HCT116 (cell line): ENCODE measurements at regions not wholly inside any gene's neighbourhood (a gene's known extent, or its start where the extent isn't known, plus 50 kb on each side); places are given as distances from the start of the nearest gene placed in this dataset.

Source experiments
- ATAC-seq: fragments of 200-7000 bp; cut with Tn5 transposase; 2 replicates; pipeline ENCODE4 v1.9.1; 2020; ENCODE audit warnings: mild to moderate bottlenecking, moderate library complexity
- BruUV-seq: library from RNA; stranded (reverse); fragments of 400-500 nt; replicated peaks from 2 replicates; lab custom pipeline; 2021; lab: Mats Ljungman, UMichigan
- CTCF ChIA-PET: fragments of 300-600 bp; sonication (Branson Sonifier 250); formaldehyde crosslinking; loops from one replicate; lab custom pipeline; 2021; ENCODE audit warnings: antibody characterized with exemption; lab: Charles Lee
- POLR2A ChIA-PET: fragments of 300-600, 350-600 bp; sonication (Branson Sonifier 250); formaldehyde crosslinking; loops from one replicate; lab custom pipeline; 2021; ENCODE audit warnings: antibody characterized with exemption; lab: Charles Lee
- RAD21 ChIA-PET, 2 experiments: fragments of 300-600 bp; sonication (Branson Sonifier 250); formaldehyde crosslinking; loops; one replicate each; lab custom pipeline; 2023; ENCODE audit warnings: low total read pairs in 2 of 2; ENCODE audit not compliant: uncharacterized antibody in 2 of 2, unreplicated experiment in 2 of 2, low non-redundant PET in 1 of 2; lab: Charles Lee
- DNase-seq: peaks from one replicate; pipeline ENCODE4 v3.0.0-alpha.2; 2010; ENCODE audit warnings: low read depth, low spot score
- H2AFZ ChIP-seq: fragments of 200-600 bp; shearing (Covaris generic), sonication (generic); 2 replicates; pipeline ENCODE4 v1.6.1; 2017; ENCODE audit warnings: low read depth, mixed run types, mixed read lengths, antibody characterized with exemption, low read length; ENCODE audit not compliant: poor library complexity, severe bottlenecking
- H3K27ac ChIP-seq: 2 replicates; pipeline ENCODE4 v1.5.1; 2012; ENCODE audit warnings: low read depth, low read length
- H3K27me3 ChIP-seq: fragments of 200-600 bp; sonication (generic); 2 replicates; pipeline ENCODE4 v1.6.1; 2016; ENCODE audit warnings: mixed run types, low read length, mixed read lengths; ENCODE audit not compliant: insufficient read depth
- H3K36me3 ChIP-seq, 2 experiments: fragments of 200-500 bp in 1 of 2; fragments of 200-600 bp in 1 of 2; sonication (Bioruptor generic) in 1 of 2; sonication (generic) in 1 of 2; 2 replicates each; pipeline versions ENCODE4 v1.5.1 to v1.6.1; 2014 to 2016; ENCODE audit warnings: low read length in 2 of 2, inconsistent platforms in 1 of 2, mixed read lengths in 1 of 2, mixed run types in 1 of 2; ENCODE audit not compliant: insufficient read depth in 2 of 2, control insufficient read depth in 1 of 2
- H3K4me1 ChIP-seq, 2 experiments: fragments of 200-600 bp in 1 of 2; sonication (generic) in 1 of 2; 2 replicates each; pipeline versions ENCODE4 v1.5.1 to v1.6.1; 2012 to 2017; ENCODE audit warnings: low read length in 2 of 2, inconsistent platforms in 1 of 2, mild to moderate bottlenecking in 1 of 2, mixed read lengths in 1 of 2, mixed run types in 1 of 2, moderate library complexity in 1 of 2; ENCODE audit not compliant: insufficient read depth in 2 of 2, control insufficient read depth in 1 of 2
- H3K4me2 ChIP-seq: fragments of 200-600 bp; sonication (generic); 2 replicates; pipeline ENCODE4 v1.6.1; 2017; ENCODE audit warnings: mixed run types, low read length, mixed read lengths
- H3K4me3 ChIP-seq, 2 experiments: fragments of 200-600 bp in 1 of 2; sonication (generic) in 1 of 2; replicated peaks in 1 of 2; 2 replicates each; pipeline ENCODE4 v1.5.1; 2011 to 2016; ENCODE audit warnings: low read length in 2 of 2, control low read depth in 1 of 2, low read depth in 1 of 2, mild to moderate bottlenecking in 1 of 2, mixed read lengths in 1 of 2, mixed run types in 1 of 2
- H3K79me2 ChIP-seq: fragments of 200-600 bp; sonication (generic); 2 replicates; pipeline ENCODE4 v1.6.1; 2017; ENCODE audit warnings: mild to moderate bottlenecking, mixed run types, low read length, moderate library complexity, mixed read lengths; ENCODE audit not compliant: insufficient read depth
- H3K9ac ChIP-seq: fragments of 200-600 bp; sonication (generic); 2 replicates; pipeline ENCODE4 v1.6.1; 2016; ENCODE audit warnings: low read length, mixed read lengths
- H3K9me2 ChIP-seq: fragments of 200-600 bp; sonication (generic), shearing (Covaris generic); 2 replicates; pipeline ENCODE4 v1.6.1; 2017; ENCODE audit warnings: mixed run types, mild to moderate bottlenecking, moderate library complexity; ENCODE audit not compliant: insufficient read depth
- H3K9me3 ChIP-seq, 2 experiments: fragments of 200-500 bp in 1 of 2; fragments of 200-600 bp in 1 of 2; sonication (Bioruptor generic) in 1 of 2; sonication (generic) in 1 of 2; 2 replicates each; pipeline ENCODE4 v1.6.1; 2014 to 2017; ENCODE audit warnings: low read length in 2 of 2, mixed read lengths in 2 of 2, inconsistent platforms in 1 of 2, low read depth in 1 of 2, mild to moderate bottlenecking in 1 of 2, mixed run types in 1 of 2, moderate library complexity in 1 of 2; ENCODE audit not compliant: control insufficient read depth in 1 of 2, insufficient read depth in 1 of 2
- H4K20me1 ChIP-seq: fragments of 200-600 bp; sonication (generic), shearing (Covaris generic); 2 replicates; pipeline ENCODE4 v1.6.1; 2017; ENCODE audit warnings: mixed run types, mild to moderate bottlenecking, moderate library complexity; ENCODE audit not compliant: insufficient read depth
- CBX3 ChIP-seq: IDR thresholded peaks from 2 replicates; pipeline ENCODE4 v1.6.1; 2012; ENCODE audit warnings: low read depth
- CEBPB ChIP-seq: IDR thresholded peaks from 2 replicates; pipeline ENCODE4 v1.6.1; 2012; ENCODE audit warnings: low read depth
- EGR1 ChIP-seq: IDR thresholded peaks from 2 replicates; pipeline ENCODE4 v1.6.1; 2012; ENCODE audit warnings: low read depth
- ELF1 ChIP-seq: IDR thresholded peaks from 2 replicates; pipeline ENCODE4 v1.6.1; 2012; ENCODE audit warnings: low read depth, borderline replicate concordance
- EZH2 ChIP-seq: fragments of 200-600 bp; sonication (generic); IDR thresholded peaks from 2 replicates; pipeline ENCODE4 v1.6.1; 2017; ENCODE audit warnings: antibody characterized with exemption, mixed run types
- JUND ChIP-seq: IDR thresholded peaks from 2 replicates; pipeline ENCODE4 v1.6.1; 2012
- RAD21 ChIP-seq: IDR thresholded peaks from 2 replicates; pipeline ENCODE4 v1.6.1; 2012; ENCODE audit warnings: low read depth, mild to moderate bottlenecking
- SP1 ChIP-seq: IDR thresholded peaks from 2 replicates; pipeline ENCODE4 v1.6.1; 2012; ENCODE audit warnings: low read depth
- SRF ChIP-seq: IDR thresholded peaks from 2 replicates; pipeline ENCODE4 v1.6.1; 2012; ENCODE audit warnings: low read depth
- TCF7L2 ChIP-seq: IDR thresholded peaks from 2 replicates; pipeline ENCODE4 v1.7.0; 2011; ENCODE audit warnings: borderline replicate concordance, inconsistent platforms; ENCODE audit not compliant: insufficient read depth, insufficient read length; ENCODE audit errors: extremely low read depth
- YY1 ChIP-seq: IDR thresholded peaks from 2 replicates; pipeline ENCODE4 v1.6.1; 2011; ENCODE audit warnings: low read length, low read depth, moderate library complexity, mild to moderate bottlenecking; ENCODE audit not compliant: insufficient replicate concordance; ENCODE audit errors: extremely low read depth
- ZFX ChIP-seq: fragments of 450-650 bp; IDR thresholded peaks from 2 replicates; pipeline ENCODE4 v1.6.1; 2017
- ZNF274 ChIP-seq: fragments of 200-500 bp; sonication (Bioruptor generic); IDR thresholded peaks from 2 replicates; pipeline ENCODE4 v1.6.1; 2014; ENCODE audit warnings: mild to moderate bottlenecking, low read depth, low read length, inconsistent platforms
- intact Hi-C: fragments of 100-400 bp; cut with micrococcal nuclease; formaldehyde crosslinking; loops from 2 replicates; pipeline ENCODE4 v1.10.0; 2022
- TF ChIP-seq, protein P1 (sequence below), 3 experiments: fragments of 200-600 bp in 1 of 3; sonication (generic) in 1 of 3; IDR thresholded peaks in 2 of 3; conservative IDR thresholded peaks in 1 of 3; 2 replicates each; pipeline ENCODE4 v1.5.1; 2012 to 2017; ENCODE audit warnings: low read depth in 2 of 3, low read length in 2 of 3, antibody characterized with exemption in 1 of 3, borderline replicate concordance in 1 of 3, control low read depth in 1 of 3, mild to moderate bottlenecking in 1 of 3, mixed read lengths in 1 of 3, mixed run types in 1 of 3, moderate library complexity in 1 of 3; ENCODE audit not compliant: insufficient read depth in 1 of 3
- TF ChIP-seq, protein P2 (sequence below): IDR thresholded peaks from 2 replicates; pipeline ENCODE4 v1.6.1; 2012
- TF ChIP-seq, protein P3 (sequence below): IDR thresholded peaks from 2 replicates; pipeline ENCODE4 v1.6.1; 2012; ENCODE audit warnings: low read depth
- TF ChIP-seq, protein P4 (sequence below): IDR thresholded peaks from 2 replicates; pipeline ENCODE4 v1.6.1; 2012

DNA sequence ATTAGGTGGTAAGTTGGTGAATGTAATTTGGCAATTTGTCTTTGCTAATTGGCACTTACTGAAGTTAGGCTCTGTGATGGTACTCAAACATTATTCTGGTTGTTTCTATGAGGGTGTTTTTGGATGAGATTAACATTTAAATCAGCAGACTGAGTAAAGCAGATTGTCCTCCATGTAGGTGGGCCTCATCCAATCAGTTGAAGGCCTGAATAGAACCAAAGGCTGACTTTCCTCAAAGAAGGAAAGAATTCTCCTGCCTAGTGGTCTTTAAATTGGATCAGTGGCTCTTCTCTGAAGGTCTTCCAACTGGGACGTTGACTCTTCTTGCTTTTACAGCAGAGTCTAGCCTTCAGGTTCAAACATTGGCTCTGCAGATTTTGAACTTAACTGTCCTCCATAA lies 278.3 kb downstream of the KIF20B start (continued):
- TF ChIP-seq SP1, result no peak
- TF ChIP-seq RAD21, result no peak
- TF ChIP-seq, protein P1, sequence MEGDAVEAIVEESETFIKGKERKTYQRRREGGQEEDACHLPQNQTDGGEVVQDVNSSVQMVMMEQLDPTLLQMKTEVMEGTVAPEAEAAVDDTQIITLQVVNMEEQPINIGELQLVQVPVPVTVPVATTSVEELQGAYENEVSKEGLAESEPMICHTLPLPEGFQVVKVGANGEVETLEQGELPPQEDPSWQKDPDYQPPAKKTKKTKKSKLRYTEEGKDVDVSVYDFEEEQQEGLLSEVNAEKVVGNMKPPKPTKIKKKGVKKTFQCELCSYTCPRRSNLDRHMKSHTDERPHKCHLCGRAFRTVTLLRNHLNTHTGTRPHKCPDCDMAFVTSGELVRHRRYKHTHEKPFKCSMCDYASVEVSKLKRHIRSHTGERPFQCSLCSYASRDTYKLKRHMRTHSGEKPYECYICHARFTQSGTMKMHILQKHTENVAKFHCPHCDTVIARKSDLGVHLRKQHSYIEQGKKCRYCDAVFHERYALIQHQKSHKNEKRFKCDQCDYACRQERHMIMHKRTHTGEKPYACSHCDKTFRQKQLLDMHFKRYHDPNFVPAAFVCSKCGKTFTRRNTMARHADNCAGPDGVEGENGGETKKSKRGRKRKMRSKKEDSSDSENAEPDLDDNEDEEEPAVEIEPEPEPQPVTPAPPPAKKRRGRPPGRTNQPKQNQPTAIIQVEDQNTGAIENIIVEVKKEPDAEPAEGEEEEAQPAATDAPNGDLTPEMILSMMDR (IDR thresholded peaks at IDR 0.05 in 2 of 3, conservative IDR thresholded peaks at IDR 0.05 in 1 of 3; ENCODE audit: borderline replicate concordance in 1 of 3, insufficient read depth in 1 of 3, low read depth in 2 of 3, low read length in 2 of 3), result no peak
- no peak for TF ChIP-seq ZNF274
- no peak for TF ChIP-seq JUND
- no peak for TF ChIP-seq ELF1
- no peak for TF ChIP-seq TCF7L2
- no peak for TF ChIP-seq CBX3
- TF ChIP-seq, protein P2, sequence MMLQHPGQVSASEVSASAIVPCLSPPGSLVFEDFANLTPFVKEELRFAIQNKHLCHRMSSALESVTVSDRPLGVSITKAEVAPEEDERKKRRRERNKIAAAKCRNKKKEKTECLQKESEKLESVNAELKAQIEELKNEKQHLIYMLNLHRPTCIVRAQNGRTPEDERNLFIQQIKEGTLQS, result no peak

DNA sequence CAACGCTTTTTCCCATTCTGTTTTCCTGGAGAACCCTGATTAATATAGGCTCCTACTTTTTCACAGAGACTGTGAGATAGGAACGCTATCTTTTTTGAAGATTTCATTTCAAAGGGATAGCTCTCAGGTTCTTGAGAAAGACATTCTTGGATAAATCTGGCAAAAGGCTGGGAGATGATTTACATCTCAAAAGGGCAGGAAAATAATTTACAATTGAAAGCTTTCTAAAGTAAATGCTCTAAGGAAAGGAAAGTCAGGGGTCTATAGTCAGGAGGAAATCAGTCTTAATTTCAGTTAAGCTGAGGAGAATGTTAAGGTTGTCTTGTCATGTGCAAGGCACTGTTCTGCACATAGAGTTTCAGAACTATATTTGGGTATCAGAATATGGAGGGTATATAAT lies 278.8 kb downstream of the KIF20B start:
- BruUV-seq, result no TSS peak
- ATAC-seq, result no peak
- Histone ChIP-seq H2AFZ (no peak overlapping the region), H3K4me1 (no peaks in the 10 kb centered on the region), H3K36me3 (no peaks in the 10 kb centered on the region), H3K9ac (no peak overlapping the region)
- CTCF ChIA-PET, result no interaction called here
- POLR2A ChIA-PET, result no interaction called here
- no peak for DNase-seq
- TF ChIP-seq CEBPB (no peak), SRF (no peak), SP1 (no peak), ZFX (no peak), CBX3 (no peak), EZH2 (no peak), YY1 (no peak), ELF1 (no peak), RAD21 (no peak), JUND (no peak), ZNF274 (no peak), EGR1 (no peak)
- TF ChIP-seq, protein P3, sequence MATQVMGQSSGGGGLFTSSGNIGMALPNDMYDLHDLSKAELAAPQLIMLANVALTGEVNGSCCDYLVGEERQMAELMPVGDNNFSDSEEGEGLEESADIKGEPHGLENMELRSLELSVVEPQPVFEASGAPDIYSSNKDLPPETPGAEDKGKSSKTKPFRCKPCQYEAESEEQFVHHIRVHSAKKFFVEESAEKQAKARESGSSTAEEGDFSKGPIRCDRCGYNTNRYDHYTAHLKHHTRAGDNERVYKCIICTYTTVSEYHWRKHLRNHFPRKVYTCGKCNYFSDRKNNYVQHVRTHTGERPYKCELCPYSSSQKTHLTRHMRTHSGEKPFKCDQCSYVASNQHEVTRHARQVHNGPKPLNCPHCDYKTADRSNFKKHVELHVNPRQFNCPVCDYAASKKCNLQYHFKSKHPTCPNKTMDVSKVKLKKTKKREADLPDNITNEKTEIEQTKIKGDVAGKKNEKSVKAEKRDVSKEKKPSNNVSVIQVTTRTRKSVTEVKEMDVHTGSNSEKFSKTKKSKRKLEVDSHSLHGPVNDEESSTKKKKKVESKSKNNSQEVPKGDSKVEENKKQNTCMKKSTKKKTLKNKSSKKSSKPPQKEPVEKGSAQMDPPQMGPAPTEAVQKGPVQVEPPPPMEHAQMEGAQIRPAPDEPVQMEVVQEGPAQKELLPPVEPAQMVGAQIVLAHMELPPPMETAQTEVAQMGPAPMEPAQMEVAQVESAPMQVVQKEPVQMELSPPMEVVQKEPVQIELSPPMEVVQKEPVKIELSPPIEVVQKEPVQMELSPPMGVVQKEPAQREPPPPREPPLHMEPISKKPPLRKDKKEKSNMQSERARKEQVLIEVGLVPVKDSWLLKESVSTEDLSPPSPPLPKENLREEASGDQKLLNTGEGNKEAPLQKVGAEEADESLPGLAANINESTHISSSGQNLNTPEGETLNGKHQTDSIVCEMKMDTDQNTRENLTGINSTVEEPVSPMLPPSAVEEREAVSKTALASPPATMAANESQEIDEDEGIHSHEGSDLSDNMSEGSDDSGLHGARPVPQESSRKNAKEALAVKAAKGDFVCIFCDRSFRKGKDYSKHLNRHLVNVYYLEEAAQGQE, result no peak
- TF ChIP-seq, protein P4, sequence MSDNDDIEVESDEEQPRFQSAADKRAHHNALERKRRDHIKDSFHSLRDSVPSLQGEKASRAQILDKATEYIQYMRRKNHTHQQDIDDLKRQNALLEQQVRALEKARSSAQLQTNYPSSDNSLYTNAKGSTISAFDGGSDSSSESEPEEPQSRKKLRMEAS, result no peak
- TF ChIP-seq, all 23 proteins: peak for 0
- Histone ChIP-seq H3K27ac (no peak overlapping the region), H4K20me1 (no peaks in the 10 kb centered on the region), H3K27me3 (no peaks in the 10 kb centered on the region), H3K9me2 (no peaks in the 10 kb centered on the region), H3K4me3 (no peak overlapping the region), H3K79me2 (no peaks in the 10 kb centered on the region), H3K4me2 (no peak overlapping the region), H3K9me3 (no peaks in the 10 kb centered on the region)
- intact Hi-C loops, result no loop called here
- RAD21 ChIA-PET, result no interaction called here
